H1 (cell line): ENCODE measurements at regions not wholly inside any gene's neighbourhood (a gene's known extent, or its start where the extent isn't known, plus 50 kb on each side); places are given as distances from the start of the nearest gene placed in this dataset.

Source experiments
- CTCF ChIA-PET: fragments of 300-600 bp; sonication (Branson Sonifier 250); formaldehyde crosslinking; loops from one replicate; lab custom pipeline; 2021; ENCODE audit not compliant: partially characterized antibody; lab: Charles Lee
- POLR2A ChIA-PET: fragments of 300-600 bp; sonication (Branson Sonifier 250); formaldehyde crosslinking; loops from one replicate; lab custom pipeline; 2021; ENCODE audit warnings: inconsistent platforms; ENCODE audit not compliant: partially characterized antibody; lab: Charles Lee
- DNase-seq, 2 experiments: peaks; one replicate each; pipeline versions ENCODE4 v3.0.0 to v3.0.0-alpha.2; 2010 to 2022; ENCODE audit warnings: low spot score in 2 of 2, low read depth in 1 of 2, mixed read lengths in 1 of 2
- FAIRE-seq: peaks from 2 replicates; lab custom pipeline; 2011; peaks lifted over from hg19 to GRCh38; lab: Jason Lieb, UNC
- H2AFZ ChIP-seq: 2 replicates; pipeline ENCODE4 v1.8.1; 2012; ENCODE audit warnings: low read length, inconsistent platforms
- H2AK5ac ChIP-seq: 2 replicates; pipeline ENCODE4 v1.6.1; 2013; ENCODE audit warnings: low read depth, low read length
- H2BK120ac ChIP-seq: replicated peaks from 2 replicates; pipeline ENCODE3; 2013; ENCODE audit warnings: low read depth, low read length, inconsistent platforms
- H2BK12ac ChIP-seq: 2 replicates; pipeline ENCODE4 v1.6.1; 2013; ENCODE audit warnings: low read depth, low read length
- H2BK15ac ChIP-seq: 2 replicates; pipeline ENCODE4 v1.6.1; 2013; ENCODE audit warnings: low read length
- H2BK20ac ChIP-seq: 2 replicates; pipeline ENCODE4 v1.6.1; 2013; ENCODE audit warnings: low read length
- H2BK5ac ChIP-seq: 2 replicates; pipeline ENCODE4 v1.6.1; 2013; ENCODE audit warnings: low read depth, low read length
- H3K14ac ChIP-seq: 2 replicates; pipeline ENCODE4 v1.6.1; 2013; ENCODE audit warnings: inconsistent platforms; ENCODE audit not compliant: insufficient read length
- H3K18ac ChIP-seq: 2 replicates; pipeline ENCODE4 v1.6.1; 2013; ENCODE audit warnings: low read length; ENCODE audit errors: extremely low read depth
- H3K23ac ChIP-seq: 2 replicates; pipeline ENCODE4 v1.6.1; 2013; ENCODE audit warnings: inconsistent platforms; ENCODE audit not compliant: insufficient read length
- H3K23me2 ChIP-seq: 2 replicates; pipeline ENCODE4 v1.6.1; 2013; ENCODE audit warnings: low read depth, low read length
- H3K27ac ChIP-seq: 2 replicates; pipeline ENCODE4 v1.6.1; 2011; ENCODE audit warnings: low read depth, low read length, inconsistent platforms
- H3K27me3 ChIP-seq, 4 experiments: replicated peaks in 1 of 4; 1 replicate in 1 of 4; 2 replicates in 3 of 4; pipeline versions ENCODE4 v1.6.1 to v1.8.1; 2011 to 2013; ENCODE audit warnings: low read length in 3 of 4, mild to moderate bottlenecking in 3 of 4, inconsistent platforms in 2 of 4, mixed read lengths in 2 of 4, moderate library complexity in 1 of 4; ENCODE audit not compliant: control insufficient read depth in 3 of 4, insufficient read depth in 3 of 4; ENCODE audit errors: extremely low read depth in 1 of 4
- H3K36me3 ChIP-seq, 4 experiments: 2 replicates each; pipeline versions ENCODE4 v1.6.1 to v1.8.1; 2011 to 2013; ENCODE audit warnings: mild to moderate bottlenecking in 4 of 4, low read length in 3 of 4, moderate library complexity in 2 of 4, control low read depth in 1 of 4, inconsistent platforms in 1 of 4; ENCODE audit not compliant: insufficient read depth in 4 of 4, control insufficient read depth in 2 of 4
- H3K4ac ChIP-seq: replicated peaks from 2 replicates; pipeline ENCODE3; 2013; ENCODE audit warnings: low read length, low read depth, mixed read lengths, inconsistent platforms; ENCODE audit not compliant: insufficient read length
- H3K4me1 ChIP-seq, 4 experiments: replicated peaks in 1 of 4; 1 replicate in 1 of 4; 2 replicates in 3 of 4; pipeline versions ENCODE4 v1.6.1 to v1.8.1; 2011 to 2013; ENCODE audit warnings: low read length in 3 of 4, inconsistent platforms in 2 of 4, mixed read lengths in 1 of 4; ENCODE audit not compliant: insufficient read depth in 4 of 4, control insufficient read depth in 3 of 4
- H3K4me2 ChIP-seq, 2 experiments: 2 replicates each; pipeline versions ENCODE4 v1.6.1 to v1.8.1; 2011 to 2013; ENCODE audit warnings: low read depth in 2 of 2, low read length in 2 of 2, control low read depth in 1 of 2, inconsistent platforms in 1 of 2, mild to moderate bottlenecking in 1 of 2; ENCODE audit not compliant: insufficient read depth in 1 of 2
- H3K4me3 ChIP-seq, 4 experiments: fragments of 200-600, 300-600 bp in 1 of 4; sonication (generic), shearing (Covaris generic), sonication (Bioruptor Twin) in 1 of 4; 2 replicates each; pipeline versions ENCODE4 v1.5.1 to v1.8.1; 2011 to 2016; ENCODE audit warnings: low read length in 4 of 4, low read depth in 3 of 4, control low read depth in 2 of 4, inconsistent platforms in 2 of 4, mild to moderate bottlenecking in 2 of 4, mixed read lengths in 1 of 4, moderate library complexity in 1 of 4; ENCODE audit not compliant: insufficient read depth in 2 of 4; ENCODE audit errors: extremely low read depth in 1 of 4
- H3K56ac ChIP-seq: replicated peaks from 2 replicates; pipeline ENCODE3; 2013; ENCODE audit warnings: low read depth, mild to moderate bottlenecking, mixed read lengths, low read length, inconsistent platforms; ENCODE audit not compliant: insufficient read length
- H3K79me1 ChIP-seq: 2 replicates; pipeline ENCODE4 v1.6.1; 2013; ENCODE audit warnings: low read depth, low read length, control low read depth
- H3K79me2 ChIP-seq, 2 experiments: 2 replicates each; pipeline versions ENCODE4 v1.6.1 to v1.8.1; 2012 to 2013; ENCODE audit warnings: low read length in 2 of 2, mild to moderate bottlenecking in 2 of 2, inconsistent platforms in 1 of 2; ENCODE audit not compliant: insufficient read depth in 2 of 2, control insufficient read depth in 1 of 2
- H3K9ac ChIP-seq, 4 experiments: replicated peaks in 1 of 4; 1 replicate in 1 of 4; 2 replicates in 3 of 4; pipeline versions ENCODE4 v1.6.1 to v1.8.1; 2011 to 2013; ENCODE audit warnings: low read depth in 3 of 4, low read length in 3 of 4, control low read depth in 2 of 4, mild to moderate bottlenecking in 2 of 4, moderate library complexity in 2 of 4, inconsistent platforms in 1 of 4; ENCODE audit errors: extremely low read depth in 1 of 4
- H3K9me3 ChIP-seq, 2 experiments: 2 replicates each; pipeline versions ENCODE4 v1.6.1 to v1.8.1; 2012 to 2013; ENCODE audit warnings: mild to moderate bottlenecking in 2 of 2, moderate library complexity in 2 of 2, control low read depth in 1 of 2, inconsistent platforms in 1 of 2, low read depth in 1 of 2, low read length in 1 of 2, mixed read lengths in 1 of 2; ENCODE audit not compliant: insufficient read depth in 2 of 2
- H4K20me1 ChIP-seq, 2 experiments: replicated peaks in 1 of 2; 2 replicates each; pipeline versions ENCODE3 to v1.8.1; 2011 to 2013; ENCODE audit warnings: inconsistent platforms in 2 of 2, low read length in 2 of 2, mild to moderate bottlenecking in 1 of 2; ENCODE audit not compliant: insufficient read depth in 2 of 2, control insufficient read depth in 1 of 2
- H4K5ac ChIP-seq: 2 replicates; pipeline ENCODE4 v1.6.1; 2013; ENCODE audit warnings: low read length, low read depth, mixed read lengths, inconsistent platforms; ENCODE audit not compliant: insufficient read length
- H4K8ac ChIP-seq: 2 replicates; pipeline ENCODE4 v1.8.0; 2013; ENCODE audit warnings: mild to moderate bottlenecking, moderate library complexity, low read length, inconsistent platforms; ENCODE audit not compliant: insufficient read depth; ENCODE audit errors: extremely low read depth
- H4K91ac ChIP-seq: replicated peaks from 2 replicates; pipeline ENCODE3; 2013; ENCODE audit warnings: low read length, mixed read lengths, inconsistent platforms; ENCODE audit not compliant: insufficient read length
- NANOG ChIP-seq: IDR thresholded peaks from 2 replicates; pipeline ENCODE4 v1.6.1; 2011; ENCODE audit warnings: low read length, low read depth, mild to moderate bottlenecking, inconsistent platforms; ENCODE audit not compliant: insufficient read depth, poor library complexity, severe bottlenecking
- POLR2AphosphoS5 ChIP-seq: IDR thresholded peaks from 2 replicates; pipeline ENCODE4 v1.6.1; 2011; ENCODE audit warnings: low read depth, low read length
- POU5F1 ChIP-seq: IDR thresholded peaks from 2 replicates; pipeline ENCODE4 v1.6.1; 2011; ENCODE audit warnings: low read depth, mild to moderate bottlenecking, low read length, moderate library complexity
- SIN3A ChIP-seq, 2 experiments: IDR thresholded peaks in 1 of 2; conservative IDR thresholded peaks in 1 of 2; 2 replicates each; pipeline ENCODE4 v1.6.1; 2011 to 2012; ENCODE audit warnings: low read length in 2 of 2, improper control_type of control experiment in 1 of 2, low read depth in 1 of 2, mild to moderate bottlenecking in 1 of 2
- WGBS, 2 experiments: shearing (Covaris generic) in 1 of 2; methylation state at CpG; one replicate each; pipeline versions ENCODE4 v1.1.6 to v1.1.7; 2013 to 2015; ENCODE audit warnings: low lambda C conversion rate in 2 of 2, mixed read lengths in 2 of 2, inconsistent platforms in 1 of 2, low coverage in 1 of 2, missing lambda C conversion rate in 1 of 2; ENCODE audit not compliant: insufficient replicate concordance in 2 of 2, insufficient coverage in 1 of 2, insufficient read length in 1 of 2; ENCODE audit errors: extremely low coverage in 1 of 2, missing lambda C conversion rate in 1 of 2; 5-methylcytosine and 5-hydroxymethylcytosine counted together
- TF ChIP-seq, protein P1 (sequence below), 3 experiments: IDR thresholded peaks; 1 replicate in 2 of 3; 2 replicates in 1 of 3; pipeline versions ENCODE4 v1.5.1 to v1.6.1; 2011; ENCODE audit warnings: low read length in 3 of 3, mild to moderate bottlenecking in 3 of 3, inconsistent platforms in 2 of 3, low read depth in 1 of 3, moderate library complexity in 1 of 3; ENCODE audit not compliant: insufficient read depth in 1 of 3; ENCODE audit errors: control extremely low read depth in 1 of 3

DNA sequence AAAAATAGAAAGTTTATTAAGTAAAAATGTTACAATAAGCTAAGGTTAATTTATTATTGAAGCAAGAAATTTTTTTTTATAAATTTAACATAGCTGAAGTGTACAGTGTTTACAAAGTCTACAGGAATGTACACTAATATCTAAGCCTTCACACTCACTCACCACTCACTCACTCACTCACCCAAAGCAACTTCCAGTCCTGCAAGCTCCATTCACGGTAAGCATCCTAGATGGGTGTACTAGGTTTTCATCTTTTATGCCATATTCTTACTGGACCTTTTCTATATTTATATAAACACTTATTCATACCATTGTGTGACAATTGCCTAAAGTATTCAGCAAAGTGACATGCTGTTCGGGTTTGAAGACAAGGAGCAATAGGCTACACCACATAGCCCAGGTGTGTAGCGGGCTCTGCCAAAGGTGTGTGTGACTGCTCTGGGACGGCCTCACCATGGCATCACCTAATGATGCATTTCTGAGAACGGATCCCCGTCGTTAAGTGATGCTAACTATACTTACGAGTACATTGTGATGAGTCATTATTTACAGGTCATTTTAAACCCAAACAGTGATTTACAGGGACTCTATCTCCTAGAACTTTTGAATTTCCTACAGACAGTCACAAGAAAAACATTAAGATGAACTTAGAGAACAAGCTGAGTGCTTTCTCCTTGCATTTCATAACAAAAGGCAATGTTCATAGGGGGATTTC is 76.3 kb upstream of the ID2 start:
- H3K4me3 ChIP-seq: no peak overlapping the region
- H3K14ac ChIP-seq: no peak overlapping the region
- no peak overlapping the region for H2BK120ac ChIP-seq
- no peak overlapping the region for H2AK5ac ChIP-seq
- no peak overlapping the region for H3K27ac ChIP-seq
- TF ChIP-seq POLR2AphosphoS5 (no peak), NANOG (no peak), POU5F1 (no peak), SIN3A (conservative IDR thresholded peaks at IDR 0.05 in 1 of 2, IDR thresholded peaks at IDR 0.05 in 1 of 2; ENCODE audit: low read depth in 1 of 2, low read length in 2 of 2) (no peak)
- TF ChIP-seq, protein P1, sequence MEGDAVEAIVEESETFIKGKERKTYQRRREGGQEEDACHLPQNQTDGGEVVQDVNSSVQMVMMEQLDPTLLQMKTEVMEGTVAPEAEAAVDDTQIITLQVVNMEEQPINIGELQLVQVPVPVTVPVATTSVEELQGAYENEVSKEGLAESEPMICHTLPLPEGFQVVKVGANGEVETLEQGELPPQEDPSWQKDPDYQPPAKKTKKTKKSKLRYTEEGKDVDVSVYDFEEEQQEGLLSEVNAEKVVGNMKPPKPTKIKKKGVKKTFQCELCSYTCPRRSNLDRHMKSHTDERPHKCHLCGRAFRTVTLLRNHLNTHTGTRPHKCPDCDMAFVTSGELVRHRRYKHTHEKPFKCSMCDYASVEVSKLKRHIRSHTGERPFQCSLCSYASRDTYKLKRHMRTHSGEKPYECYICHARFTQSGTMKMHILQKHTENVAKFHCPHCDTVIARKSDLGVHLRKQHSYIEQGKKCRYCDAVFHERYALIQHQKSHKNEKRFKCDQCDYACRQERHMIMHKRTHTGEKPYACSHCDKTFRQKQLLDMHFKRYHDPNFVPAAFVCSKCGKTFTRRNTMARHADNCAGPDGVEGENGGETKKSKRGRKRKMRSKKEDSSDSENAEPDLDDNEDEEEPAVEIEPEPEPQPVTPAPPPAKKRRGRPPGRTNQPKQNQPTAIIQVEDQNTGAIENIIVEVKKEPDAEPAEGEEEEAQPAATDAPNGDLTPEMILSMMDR (IDR thresholded peaks at IDR 0.05; ENCODE audit: control extremely low read depth in 1 of 3, insufficient read depth in 1 of 3, low read depth in 1 of 3, low read length in 3 of 3): no peak
- no peak overlapping the region for H3K56ac ChIP-seq
- no peak overlapping the region for H3K18ac ChIP-seq
- no peaks in the 10 kb centered on the region for H3K4me1 ChIP-seq
- no peaks in the 10 kb centered on the region for H3K23me2 ChIP-seq
- no peaks in the 10 kb centered on the region for H3K27me3 ChIP-seq
- H4K91ac ChIP-seq: no peak overlapping the region
- H4K20me1 ChIP-seq: no peaks in the 10 kb centered on the region
- no peak overlapping the region for H3K4me2 ChIP-seq
- FAIRE-seq: no peak
- H2BK5ac ChIP-seq: no peak overlapping the region
- no peaks in the 10 kb centered on the region for H3K36me3 ChIP-seq
- no peak overlapping the region for H3K9ac ChIP-seq
- H2BK20ac ChIP-seq: no peak overlapping the region
- 87% methylated on average over 8 of the region's 8 CpGs; no CpG with 5 or more reads in 1 of the 2 experiments for WGBS, 2 experiments
- H3K23ac ChIP-seq: no peak overlapping the region
- ChIA-PET POLR2A (no interaction called here), CTCF (interaction anchor here (1.2 to 1.4 kb wide), 2 partner anchors 29 to 76 kb away, joined by 3 read pairs; partner anchors contain the start of gene ID2)
- no peaks in the 10 kb centered on the region for H3K79me1 ChIP-seq
- no peak overlapping the region for H3K4ac ChIP-seq
- H3K9me3 ChIP-seq: no peaks in the 10 kb centered on the region
- no peak overlapping the region for H2BK12ac ChIP-seq
- DNase-seq: no peak
- no peak overlapping the region for H4K8ac ChIP-seq
- no peak overlapping the region for H4K5ac ChIP-seq
- H2BK15ac ChIP-seq: no peak overlapping the region
- H3K79me2 ChIP-seq: no peaks in the 10 kb centered on the region
- H2AFZ ChIP-seq: no peak overlapping the region
